ENCODE measurements at regions not wholly inside any gene's neighbourhood (a gene's known extent, or its start where the extent isn't known, plus 50 kb on each side); places are given as distances from the start of the nearest gene placed in this dataset.
"Not testable (repeated sequence)": the region's sequence is repeated elsewhere in the genome, so short reads cannot be mapped to it uniquely, and the experiment has no call there.

GRCh38 chrX:25442499-25442898 lies 426.7 kb upstream of the ARX start:
- no peak for DNase-seq

GRCh38 chrX:25433307-25433706 lies 417.5 kb upstream of the ARX start:
- no peak for DNase-seq

- no peak for DNase-seq
Observed at GRCh38 chrX:25432396-25432795, 416.6 kb upstream of the ARX start.

- DNase-seq, result no peak
Observed at GRCh38 chrX:25427873-25428555, 412.2 kb upstream of the ARX start.

GRCh38 chrX:25404163-25404562 lies 388.4 kb upstream of the ARX start:
- DNase-seq, result not testable (repeated sequence)

- DNase-seq, result no peak
Observed at GRCh38 chrX:25389266-25389665, 373.5 kb upstream of the ARX start.

GRCh38 chrX:25383196-25383595 lies 367.4 kb upstream of the ARX start:
- DNase-seq, result no peak

GRCh38 chrX:25356456-25356855 lies 340.7 kb upstream of the ARX start:
- no peak for DNase-seq

GRCh38 chrX:25344161-25344936 lies 328.6 kb upstream of the ARX start:
- no peak for DNase-seq

GRCh38 chrX:25343060-25343459 lies 327.3 kb upstream of the ARX start:
- DNase-seq, result no peak

GRCh38 chrX:25337841-25338240 lies 322.1 kb upstream of the ARX start:
- no peak for DNase-seq

GRCh38 chrX:25300994-25301393 lies 285.2 kb upstream of the ARX start:
- no peak for DNase-seq

- no peak for DNase-seq
Observed at GRCh38 chrX:25296850-25297249, 281.1 kb upstream of the ARX start.

- DNase-seq, result no peak
Observed at GRCh38 chrX:25295466-25295865, 279.7 kb upstream of the ARX start.

- no peak for DNase-seq
Observed at GRCh38 chrX:25290132-25290531, 274.4 kb upstream of the ARX start.

GRCh38 chrX:25288676-25289075 lies 272.9 kb upstream of the ARX start:
- no peak for DNase-seq

GRCh38 chrX:25287521-25287920 lies 271.8 kb upstream of the ARX start:
- DNase-seq, result no peak

- no peak for DNase-seq
Observed at GRCh38 chrX:25285598-25285997, 269.8 kb upstream of the ARX start.

- DNase-seq, result no peak
Observed at GRCh38 chrX:25279510-25279909, 263.7 kb upstream of the ARX start.

- no peak for DNase-seq
Observed at GRCh38 chrX:25278341-25278740, 262.6 kb upstream of the ARX start.

- DNase-seq, result no peak
Observed at GRCh38 chrX:25277574-25277973, 261.8 kb upstream of the ARX start.

- no peak for DNase-seq
Observed at GRCh38 chrX:25275159-25275558, 259.4 kb upstream of the ARX start.

GRCh38 chrX:25241461-25241860 lies 225.7 kb upstream of the ARX start:
- DNase-seq, result peak; percentile 0

- no peak for DNase-seq
Observed at GRCh38 chrX:25226151-25226550, 210.4 kb upstream of the ARX start.

GRCh38 chrX:25219480-25219879 lies 203.7 kb upstream of the ARX start:
- DNase-seq, result no peak
